GM18498 (cell line): ENCODE measurements at regions not wholly inside any gene's neighbourhood (a gene's known extent, or its start where the extent isn't known, plus 50 kb on each side); places are given as distances from the start of the nearest gene placed in this dataset.

Source experiments
- ATAC-seq: cut with Tn5 transposase; IDR thresholded peaks from one replicate; pipeline ENCODE4 v1.9.1; 2021; ENCODE audit warnings: mild to moderate bottlenecking, moderate library complexity; ENCODE audit not compliant: unreplicated experiment

DNA sequence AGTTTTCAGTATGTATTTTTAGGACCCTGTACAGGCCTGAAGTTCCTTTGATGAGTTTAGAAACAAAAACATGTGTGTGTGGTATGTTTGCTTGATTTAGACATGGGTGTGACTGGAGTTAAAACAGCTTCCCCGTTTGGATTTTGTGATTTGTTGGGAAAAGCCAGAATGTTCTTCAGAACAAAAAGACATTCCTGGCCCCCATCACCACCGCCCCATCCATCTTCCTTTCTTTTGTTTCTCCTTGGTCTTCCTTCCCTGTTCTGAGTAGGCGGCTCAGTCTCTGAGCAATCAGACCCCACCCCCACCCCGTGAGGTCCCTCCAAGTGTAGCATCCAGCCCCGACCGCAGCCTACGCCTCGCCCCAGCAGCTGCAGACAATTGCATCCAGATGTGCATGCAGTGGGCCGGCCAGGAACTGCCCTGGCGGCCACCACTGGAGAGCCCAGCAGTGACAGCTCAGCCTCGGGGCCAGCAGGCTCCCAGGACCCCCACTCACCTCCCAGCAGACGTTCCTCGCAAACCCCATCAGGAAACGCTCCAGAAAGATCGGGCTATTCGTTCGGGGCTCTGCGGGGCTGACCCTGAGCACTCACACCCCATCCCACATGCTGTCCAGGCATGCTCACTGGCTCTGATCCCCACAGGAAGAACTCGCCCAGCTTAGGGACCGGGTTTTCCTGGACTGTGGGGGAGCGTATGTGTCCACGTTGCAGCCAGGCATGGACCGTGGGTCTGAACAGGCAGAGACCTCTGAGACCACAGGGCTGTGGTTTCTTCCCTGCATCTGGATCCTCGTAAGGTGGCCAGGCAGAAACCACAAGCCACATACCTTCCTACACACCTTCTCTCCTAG, 99.8 kb upstream of the CDH5 start:
- no peak for ATAC-seq

DNA sequence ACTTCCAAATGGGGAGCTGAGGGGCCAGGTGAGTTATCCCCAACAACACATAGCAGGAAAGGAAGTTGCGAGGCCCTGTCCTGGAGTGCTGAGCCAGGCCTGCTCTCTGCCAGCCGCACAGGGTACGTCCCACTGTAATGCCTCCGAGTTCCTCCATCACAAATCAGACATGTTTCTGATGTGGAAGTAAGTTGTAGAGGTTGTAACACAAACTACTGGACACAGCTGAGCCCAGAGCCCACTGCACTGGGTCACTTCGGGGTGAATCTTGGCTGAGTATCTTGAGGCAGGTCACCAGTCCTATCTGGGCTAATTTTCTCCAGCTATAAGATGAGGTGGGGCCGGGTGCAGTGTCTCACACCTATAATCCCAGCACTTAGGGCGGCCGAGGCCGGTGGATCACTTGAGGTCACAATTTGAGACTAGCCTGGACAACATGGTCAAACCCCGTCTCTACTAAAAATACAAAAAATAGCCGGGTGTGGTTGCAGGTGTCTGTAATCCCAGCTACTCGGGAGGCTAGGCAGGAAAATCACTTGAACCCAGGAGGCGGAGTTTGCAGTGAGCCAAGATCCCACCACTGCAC, 100.8 kb upstream of the CDH5 start:
- no peak for ATAC-seq

DNA sequence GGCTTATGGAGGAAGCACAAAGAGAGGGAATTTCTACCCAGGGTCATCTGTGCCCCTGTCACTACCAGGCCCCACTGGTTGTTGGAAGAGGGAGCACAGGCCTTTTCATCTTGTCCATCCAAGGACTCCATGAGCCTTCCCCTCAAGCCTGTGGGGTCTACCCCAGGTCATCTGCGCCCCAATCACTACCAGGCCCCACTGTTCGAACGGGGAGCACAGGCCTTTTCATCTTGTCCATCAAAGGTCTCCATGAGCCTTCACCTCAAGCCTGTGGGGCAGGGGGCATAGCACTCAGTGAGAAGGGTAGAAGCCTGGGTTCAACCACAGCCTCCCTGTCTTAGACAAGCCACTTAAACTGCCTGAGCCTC, 101.5 kb upstream of the CDH5 start:
- ATAC-seq = no peak

DNA sequence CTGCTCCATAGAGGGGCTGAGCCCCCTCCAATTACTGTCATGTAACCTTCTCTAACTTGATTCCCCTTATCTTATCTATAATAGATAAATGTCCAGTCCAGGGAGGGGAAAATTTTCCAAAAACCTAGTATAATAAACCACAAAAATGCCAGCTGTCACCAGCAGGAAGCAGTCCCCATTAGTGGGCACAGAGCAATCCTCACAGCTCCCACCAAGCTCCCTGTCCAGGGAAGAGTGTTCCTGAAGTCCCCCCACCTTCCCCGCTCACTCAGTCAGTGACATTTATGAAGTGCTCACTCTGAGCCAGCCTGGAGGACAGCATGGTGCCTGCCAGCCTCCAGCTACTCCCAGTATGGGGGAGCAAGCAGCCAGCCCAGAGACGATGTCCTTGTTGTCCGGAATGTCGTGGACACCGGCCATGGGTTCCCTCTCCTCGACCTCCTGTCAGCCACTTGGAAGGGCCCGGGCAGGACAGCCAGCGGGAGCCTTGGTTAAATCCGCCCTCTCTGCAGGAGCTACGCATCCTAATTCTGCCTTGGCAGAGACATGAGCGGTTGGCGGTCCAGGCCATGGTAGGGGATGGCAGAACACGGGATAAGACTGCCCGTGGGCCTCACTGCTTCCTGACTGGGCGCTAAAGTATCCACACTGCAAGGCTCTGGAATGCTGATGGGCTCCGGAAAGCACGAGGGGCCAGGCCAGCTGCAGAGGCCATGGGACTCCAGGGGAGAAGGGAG, 102.0 kb upstream of the CDH5 start:
- ATAC-seq = no peak

DNA sequence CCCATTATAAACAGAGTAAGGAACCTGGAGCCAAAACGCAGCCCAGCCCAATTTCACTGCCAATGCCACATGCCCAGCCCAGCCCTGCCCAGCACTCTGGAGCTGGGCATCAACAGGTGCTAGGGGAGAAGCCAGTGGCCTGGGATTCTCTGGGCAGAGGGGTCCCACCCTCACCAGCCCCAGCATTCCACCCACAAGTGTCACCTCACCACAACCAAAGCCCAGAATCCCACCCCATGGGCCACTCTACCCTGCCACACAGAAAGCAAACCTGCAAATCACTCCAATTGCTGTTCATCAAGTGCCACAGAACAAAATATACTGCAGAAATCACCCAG, 102.5 kb upstream of the CDH5 start:
- ATAC-seq = no peak

DNA sequence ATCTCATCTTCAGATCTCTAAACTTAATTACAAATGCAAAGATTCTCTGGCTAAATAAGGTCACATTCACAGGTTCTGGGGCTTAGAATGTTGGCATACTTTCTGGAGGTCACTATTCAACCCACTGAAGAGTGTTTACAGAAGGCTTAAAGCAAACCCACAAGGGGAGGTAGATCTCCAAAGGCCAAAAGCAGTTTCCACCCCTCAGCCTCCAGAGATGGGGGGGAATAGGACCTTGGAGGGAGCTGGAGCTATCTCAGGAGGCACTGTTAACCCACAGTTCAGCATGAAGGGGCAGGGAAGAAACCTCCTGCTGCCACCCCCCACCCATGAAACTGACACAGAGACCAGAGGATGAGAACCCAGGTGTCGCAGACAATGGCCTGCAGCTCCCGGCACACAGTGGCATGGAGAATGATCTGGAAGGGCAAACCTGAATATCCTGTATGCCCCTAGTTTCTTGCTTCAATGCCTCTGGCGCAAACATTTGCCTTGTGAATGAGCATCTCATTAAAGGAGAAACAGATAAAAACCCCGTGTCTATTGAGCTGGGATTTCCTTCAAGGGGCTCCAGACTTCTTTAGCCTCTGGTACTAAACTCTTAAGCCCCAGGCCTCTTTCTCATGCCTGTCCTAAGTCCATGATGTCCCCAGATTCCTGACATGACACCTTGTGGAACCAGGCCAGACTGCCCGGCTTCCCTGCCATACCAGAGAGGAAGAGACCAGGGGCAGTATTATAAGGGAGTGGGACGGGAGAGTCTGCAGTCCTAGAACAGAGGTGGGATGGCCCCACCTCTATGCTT, 103.1 kb upstream of the CDH5 start:
- ATAC-seq = no peak

DNA sequence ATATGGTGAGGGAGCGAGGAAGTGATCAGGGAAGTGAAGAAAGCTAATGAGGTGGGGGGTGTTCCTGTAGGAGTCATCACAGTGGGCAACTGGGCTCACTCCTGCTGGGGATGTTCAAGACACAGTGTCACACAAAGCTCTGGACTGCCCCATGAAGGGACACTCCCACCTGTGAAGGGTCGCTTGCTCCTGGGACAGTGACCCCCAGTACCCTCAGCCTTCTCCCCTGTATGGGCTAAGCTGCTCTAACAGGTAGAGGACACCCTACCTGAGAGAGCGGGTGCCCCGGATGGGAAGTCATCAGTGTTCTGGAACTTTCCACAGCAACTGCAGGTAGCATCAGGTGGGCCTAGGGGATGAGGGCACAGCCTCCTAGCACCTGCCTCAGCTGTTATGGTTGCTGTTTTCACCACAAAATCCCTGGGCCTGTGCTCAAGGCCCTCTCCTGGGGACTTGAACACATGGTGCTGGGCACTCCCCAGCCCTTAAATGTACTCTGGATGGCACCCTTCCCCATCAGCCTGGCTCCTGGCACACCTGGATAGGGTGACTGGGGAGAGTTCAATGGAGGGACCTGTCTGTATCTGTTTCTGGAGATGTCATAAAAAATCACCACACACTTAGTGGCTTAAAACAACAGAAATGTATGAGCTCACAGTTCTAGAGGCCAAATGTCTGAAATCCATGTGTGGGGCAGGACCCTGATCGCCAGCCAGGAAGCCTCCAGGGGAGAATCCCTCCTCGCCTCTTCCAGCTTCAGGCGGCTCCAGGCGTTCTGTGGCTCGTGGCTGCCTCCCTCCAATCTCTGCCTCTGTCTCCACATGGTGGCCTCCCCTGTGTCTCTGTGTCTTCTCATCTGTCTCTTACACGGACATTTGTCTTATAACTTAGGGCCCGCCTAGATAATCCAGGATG, 104.0 kb upstream of the CDH5 start:
- no peak for ATAC-seq

DNA sequence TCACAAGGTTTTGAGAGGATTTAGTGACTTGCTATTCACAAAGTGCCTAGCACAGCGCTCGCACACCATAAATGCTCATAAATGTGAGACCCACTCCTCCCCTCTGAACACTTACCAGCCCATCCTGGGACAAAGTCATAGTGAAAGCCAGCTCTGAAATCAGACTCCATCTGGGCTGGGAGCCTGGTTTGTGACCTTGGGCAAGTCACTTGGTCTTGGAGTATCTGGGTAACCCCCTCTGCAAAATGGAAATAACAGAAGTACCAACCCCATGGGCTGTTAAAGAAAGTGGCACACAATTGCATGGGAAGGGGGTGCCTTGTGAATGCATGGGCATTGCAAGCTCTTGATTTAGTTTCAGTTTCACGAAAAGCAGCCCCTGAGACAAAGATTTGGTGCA, 104.7 kb upstream of the CDH5 start:
- no peak for ATAC-seq

DNA sequence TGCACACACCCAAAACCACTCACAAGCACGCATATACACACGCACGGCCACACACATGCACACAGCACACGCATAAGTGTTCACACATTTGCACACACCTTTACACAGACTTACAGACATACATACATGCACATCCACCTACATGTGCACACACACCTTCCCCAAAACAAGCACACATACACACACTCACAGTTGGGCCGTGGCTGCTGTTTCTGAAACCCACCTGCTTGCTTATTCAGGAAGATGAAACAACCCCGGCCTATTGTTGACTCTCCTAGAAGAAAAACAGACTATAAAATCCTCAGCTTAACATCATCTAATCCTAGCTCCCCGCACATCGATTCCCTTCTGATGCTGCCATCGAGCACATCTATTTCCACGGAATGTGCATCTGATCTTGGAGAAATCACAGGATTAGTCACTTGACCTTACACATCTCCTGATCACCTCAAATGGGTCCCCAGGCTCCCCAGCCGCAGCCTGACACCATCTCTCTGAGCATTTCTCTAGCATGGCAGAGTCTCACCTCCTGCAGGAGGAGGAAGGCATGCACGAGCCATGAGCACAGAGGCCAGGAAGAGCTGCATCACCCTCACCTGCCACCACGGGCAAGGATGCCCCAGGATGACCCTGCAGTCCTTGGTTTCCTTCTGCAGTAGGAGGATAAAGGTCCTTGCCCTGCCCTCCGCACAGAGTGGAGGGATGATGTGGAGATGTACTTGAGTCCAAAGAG, 105.8 kb upstream of the CDH5 start:
- no peak for ATAC-seq

DNA sequence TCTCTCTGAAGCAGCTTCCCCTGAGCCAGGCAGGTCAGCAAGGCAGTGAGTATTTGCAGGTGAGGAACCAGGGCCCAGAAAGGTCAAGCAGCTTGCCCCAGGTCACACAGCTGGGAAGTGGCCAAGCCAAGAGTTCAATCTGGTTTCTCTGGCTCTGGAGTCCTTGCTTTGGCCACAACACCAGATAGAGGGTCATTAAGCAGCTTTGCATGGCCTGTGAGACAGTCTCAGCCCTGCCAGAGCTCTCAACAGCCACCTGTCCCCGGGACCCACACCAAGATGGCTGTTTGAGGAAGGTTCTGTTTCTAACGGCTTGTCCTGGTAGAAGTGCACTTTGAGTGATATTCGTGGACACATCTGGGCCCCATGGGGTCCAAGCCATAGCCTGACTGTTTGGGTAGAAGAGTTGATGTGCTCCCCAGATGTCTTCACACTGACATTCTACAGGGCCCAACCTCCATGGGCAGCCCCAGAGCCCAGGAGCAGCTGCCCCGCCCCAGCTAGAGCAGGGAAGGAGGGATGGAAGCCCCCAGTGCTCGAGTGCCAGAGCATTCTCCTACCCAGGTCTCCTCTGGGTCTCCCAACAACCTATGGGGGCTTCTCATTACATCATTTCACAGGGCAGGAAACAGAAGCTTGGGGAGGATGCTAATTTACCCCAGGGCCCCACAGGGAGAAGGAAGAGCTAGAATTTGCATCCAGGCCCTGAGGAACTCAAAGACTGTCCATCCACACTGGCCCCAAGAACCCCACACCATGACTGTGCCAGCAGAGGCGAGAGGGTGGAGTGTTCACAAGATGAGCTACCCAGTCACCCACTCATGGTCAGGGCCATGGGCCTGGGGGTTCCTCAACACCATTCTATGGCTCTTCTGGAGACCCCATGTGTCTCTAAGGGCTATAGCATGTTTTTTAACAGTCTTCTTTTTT, 107.3 kb upstream of the CDH5 start:
- ATAC-seq = no peak

DNA sequence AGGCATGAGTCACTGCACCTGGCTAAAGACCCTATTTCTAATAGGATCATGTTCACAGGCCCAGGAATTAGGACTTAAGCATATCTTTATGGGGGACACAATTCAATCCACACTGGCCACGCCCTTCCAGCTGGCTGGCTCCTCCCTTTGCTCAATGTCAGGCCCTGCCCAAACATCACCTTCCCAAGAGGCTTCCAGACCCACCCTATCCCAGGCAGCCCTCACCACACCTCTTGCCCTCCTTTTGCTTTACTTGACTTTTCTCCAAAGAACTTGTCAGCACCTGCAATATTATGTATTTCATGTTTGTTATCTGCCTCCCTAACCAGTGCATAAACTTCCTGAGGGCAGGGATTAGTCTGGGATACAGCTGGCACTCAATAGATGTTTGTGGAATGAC, 109.6 kb upstream of the CDH5 start:
- ATAC-seq = no peak

DNA sequence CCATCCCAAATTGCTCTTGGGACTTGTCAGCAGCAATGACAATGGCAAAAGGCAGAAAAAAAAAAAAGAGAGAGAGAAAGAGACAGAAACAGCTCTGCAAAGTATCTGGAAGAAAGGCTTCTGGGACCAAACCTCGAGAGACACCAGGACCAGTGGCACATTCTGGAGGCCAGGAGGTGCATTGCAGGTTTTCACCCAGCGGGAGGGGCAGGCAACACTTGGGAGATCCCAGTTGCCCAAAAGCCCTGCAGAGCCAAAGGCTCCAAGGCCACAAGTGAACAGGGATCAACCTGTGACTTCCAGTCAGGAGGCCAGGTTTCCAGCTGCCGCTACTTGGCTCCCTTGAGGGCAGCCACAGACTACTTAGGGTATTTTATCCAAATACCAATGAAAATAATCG, 110.8 kb upstream of the CDH5 start:
- ATAC-seq = no peak

DNA sequence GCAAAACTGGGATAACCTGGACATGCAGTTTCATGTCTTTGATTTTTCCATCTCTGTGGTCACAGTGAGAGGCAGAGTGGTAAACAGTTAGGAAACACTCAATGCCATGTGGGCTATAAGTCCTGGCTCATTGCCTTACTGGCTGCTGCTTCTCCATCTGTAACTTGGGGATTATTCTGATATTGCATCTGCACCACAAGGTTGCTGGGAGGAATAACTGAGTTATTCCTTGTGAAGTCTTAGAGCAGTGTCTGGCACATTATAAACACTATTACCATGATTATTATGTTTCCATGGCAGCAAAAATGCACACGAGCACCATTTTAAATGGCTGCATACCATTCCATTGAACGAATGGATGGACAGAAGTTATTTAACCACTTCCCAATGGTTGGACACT, 111.7 kb upstream of the CDH5 start:
- no peak for ATAC-seq

DNA sequence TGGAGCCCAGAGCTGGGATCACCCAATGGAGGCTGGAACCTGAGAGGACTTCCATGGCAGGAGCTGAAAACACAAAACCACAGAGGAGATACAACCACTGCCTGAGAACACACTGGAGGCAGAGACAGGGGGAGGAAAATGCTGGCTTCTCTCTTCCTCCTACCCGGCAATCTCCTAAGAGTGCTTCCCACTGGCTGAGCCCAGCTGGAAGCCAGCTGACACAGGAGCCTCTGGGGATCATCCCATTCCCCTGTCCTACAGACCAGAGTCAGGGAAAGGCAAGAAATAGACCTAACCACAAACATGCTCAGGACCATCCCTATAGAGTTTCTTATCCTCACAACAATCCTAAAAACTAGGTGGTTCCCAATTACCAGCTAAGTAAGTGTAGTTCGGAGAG, 112.4 kb upstream of the CDH5 start:
- no peak for ATAC-seq

DNA sequence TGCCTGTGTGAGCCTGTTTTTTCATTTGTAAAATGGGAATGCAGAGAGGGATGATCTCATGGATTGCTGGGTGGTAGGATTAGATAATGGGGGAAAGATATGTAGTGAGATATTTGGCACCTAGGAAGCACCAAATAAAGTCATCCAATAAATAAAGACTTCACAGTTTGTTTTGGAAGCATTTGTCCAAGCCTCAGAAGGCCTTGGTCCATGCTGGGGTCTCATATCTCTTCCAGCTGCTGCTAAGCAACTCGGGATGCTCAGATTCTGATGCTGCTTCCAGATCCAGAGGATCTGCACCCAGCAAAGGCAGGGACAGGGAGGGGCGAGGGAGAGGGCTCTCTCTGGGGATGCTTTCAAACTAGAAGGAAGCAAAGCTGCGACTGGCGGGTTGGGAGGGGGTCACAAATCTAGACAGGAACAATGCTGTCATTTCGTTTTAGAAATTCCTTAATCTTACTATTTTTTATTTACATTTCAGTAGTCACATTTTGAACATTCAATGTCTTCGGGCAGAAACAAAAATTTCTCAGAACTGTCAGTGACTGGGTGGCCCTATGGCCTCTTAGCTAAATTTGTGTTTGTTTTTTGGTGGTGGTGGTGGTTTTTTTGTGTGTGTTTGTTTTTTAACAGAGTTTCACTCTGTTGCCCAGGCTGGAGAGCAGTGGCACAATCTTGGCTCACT, 114.9 kb upstream of the CDH5 start:
- no peak for ATAC-seq

DNA sequence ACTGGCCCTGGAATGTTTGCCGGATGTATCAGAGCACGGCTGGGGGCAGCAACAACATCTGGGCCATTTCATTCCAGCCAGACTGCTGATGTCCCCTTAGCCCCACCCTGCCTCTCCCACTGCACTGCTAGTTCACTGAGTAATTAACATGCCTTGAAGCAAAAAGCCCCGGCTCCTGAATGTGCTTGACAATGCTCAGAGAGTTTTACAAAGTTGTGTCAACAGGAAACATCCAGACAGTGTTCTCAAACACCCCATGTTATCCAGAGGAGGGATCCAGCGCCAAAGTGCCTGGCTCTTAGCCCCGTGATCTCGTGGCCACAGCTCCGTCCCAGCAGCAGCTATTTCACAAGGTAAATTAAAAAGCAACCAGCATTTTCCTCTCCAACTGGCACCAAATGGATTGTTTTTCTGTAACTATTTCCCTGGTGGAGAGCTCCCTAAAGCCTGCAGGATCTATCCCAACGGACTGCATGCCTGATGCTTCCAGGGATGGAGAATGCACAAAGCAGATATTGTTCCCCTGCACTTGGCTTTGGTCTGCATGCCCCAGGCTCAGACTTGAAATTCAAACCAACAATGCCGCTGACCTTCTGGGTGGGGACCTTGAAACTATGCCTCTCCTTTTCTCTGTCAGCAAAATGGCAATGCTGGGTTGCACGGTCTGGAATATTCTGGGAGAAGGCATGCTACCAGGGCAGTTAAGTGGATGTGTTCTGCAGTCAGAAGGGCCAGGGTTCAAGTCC, 115.6 kb upstream of the CDH5 start:
- no peak for ATAC-seq
